ENCODE measurements at regions not wholly inside any gene's neighbourhood (a gene's known extent, or its start where the extent isn't known, plus 50 kb on each side); places are given as distances from the start of the nearest gene placed in this dataset.

DNA sequence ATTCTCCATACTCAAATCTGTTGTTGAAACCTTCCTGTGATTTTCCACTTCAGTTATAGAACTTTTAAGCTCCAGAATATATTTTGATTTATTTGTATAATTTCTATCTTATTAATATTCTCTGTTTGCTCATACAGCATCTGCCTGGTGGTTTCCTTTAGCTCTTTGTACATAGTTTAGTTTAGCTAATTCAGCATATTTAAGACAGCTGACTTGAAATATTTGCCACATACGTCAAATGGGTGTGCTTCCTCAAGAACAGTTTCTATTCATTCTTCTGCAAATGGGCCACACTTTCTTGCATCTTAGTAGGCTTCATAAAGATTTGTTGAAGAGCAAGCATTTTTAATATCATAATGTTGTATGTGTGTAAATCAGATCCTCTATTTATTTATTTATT is 101.8 kb downstream of the MAGEC1 start:
- H3K9me3 ChIP-seq (ENCODE audit: low read length): no peaks in the 10 kb centered on the region
- no peak overlapping the region for H2AFZ ChIP-seq (ENCODE audit: low read depth, low read length)
- H3K27me3 ChIP-seq (ENCODE audit: insufficient read depth, low read depth, low read length): no peaks in the 10 kb centered on the region
- H3K79me2 ChIP-seq (replicated peaks; ENCODE audit: insufficient read depth, low read length): no peaks in the 10 kb centered on the region
- no peak overlapping the region for H3K4me3 ChIP-seq (ENCODE audit: low read length)
- H3K9me2 ChIP-seq (ENCODE audit: insufficient read depth, low read length): no peaks in the 10 kb centered on the region
- H3F3A ChIP-seq (ENCODE audit: insufficient read depth, low read length, poor library complexity, severe bottlenecking): no peaks in the 10 kb centered on the region
- no peaks in the 10 kb centered on the region for H4K20me1 ChIP-seq (ENCODE audit: insufficient read depth)
- H3K36me3 ChIP-seq (ENCODE audit: insufficient read depth, low read length): no peaks in the 10 kb centered on the region
- TF ChIP-seq, protein P1, sequence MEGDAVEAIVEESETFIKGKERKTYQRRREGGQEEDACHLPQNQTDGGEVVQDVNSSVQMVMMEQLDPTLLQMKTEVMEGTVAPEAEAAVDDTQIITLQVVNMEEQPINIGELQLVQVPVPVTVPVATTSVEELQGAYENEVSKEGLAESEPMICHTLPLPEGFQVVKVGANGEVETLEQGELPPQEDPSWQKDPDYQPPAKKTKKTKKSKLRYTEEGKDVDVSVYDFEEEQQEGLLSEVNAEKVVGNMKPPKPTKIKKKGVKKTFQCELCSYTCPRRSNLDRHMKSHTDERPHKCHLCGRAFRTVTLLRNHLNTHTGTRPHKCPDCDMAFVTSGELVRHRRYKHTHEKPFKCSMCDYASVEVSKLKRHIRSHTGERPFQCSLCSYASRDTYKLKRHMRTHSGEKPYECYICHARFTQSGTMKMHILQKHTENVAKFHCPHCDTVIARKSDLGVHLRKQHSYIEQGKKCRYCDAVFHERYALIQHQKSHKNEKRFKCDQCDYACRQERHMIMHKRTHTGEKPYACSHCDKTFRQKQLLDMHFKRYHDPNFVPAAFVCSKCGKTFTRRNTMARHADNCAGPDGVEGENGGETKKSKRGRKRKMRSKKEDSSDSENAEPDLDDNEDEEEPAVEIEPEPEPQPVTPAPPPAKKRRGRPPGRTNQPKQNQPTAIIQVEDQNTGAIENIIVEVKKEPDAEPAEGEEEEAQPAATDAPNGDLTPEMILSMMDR (IDR thresholded peaks at IDR 0.05; ENCODE audit: poor library complexity, severe bottlenecking): no peak
- TF ChIP-seq POLR2AphosphoS5 (IDR thresholded peaks at IDR 0.05) (no peak), EZH2 (IDR thresholded peaks at IDR 0.05; ENCODE audit: borderline replicate concordance, insufficient read depth, low read length, poor library complexity, severe bottlenecking) (no peak), TAF1 (IDR thresholded peaks at IDR 0.05; ENCODE audit: low read depth) (no peak), MXI1 (conservative IDR thresholded peaks at IDR 0.05; ENCODE audit: poor library complexity, severe bottlenecking) (no peak), SMC3 (conservative IDR thresholded peaks at IDR 0.05; ENCODE audit: poor library complexity) (no peak), EP300 (conservative IDR thresholded peaks at IDR 0.05; ENCODE audit: poor library complexity, severe bottlenecking) (no peak), RAD21 (conservative IDR thresholded peaks at IDR 0.05) (no peak)
- TF ChIP-seq, protein P2, sequence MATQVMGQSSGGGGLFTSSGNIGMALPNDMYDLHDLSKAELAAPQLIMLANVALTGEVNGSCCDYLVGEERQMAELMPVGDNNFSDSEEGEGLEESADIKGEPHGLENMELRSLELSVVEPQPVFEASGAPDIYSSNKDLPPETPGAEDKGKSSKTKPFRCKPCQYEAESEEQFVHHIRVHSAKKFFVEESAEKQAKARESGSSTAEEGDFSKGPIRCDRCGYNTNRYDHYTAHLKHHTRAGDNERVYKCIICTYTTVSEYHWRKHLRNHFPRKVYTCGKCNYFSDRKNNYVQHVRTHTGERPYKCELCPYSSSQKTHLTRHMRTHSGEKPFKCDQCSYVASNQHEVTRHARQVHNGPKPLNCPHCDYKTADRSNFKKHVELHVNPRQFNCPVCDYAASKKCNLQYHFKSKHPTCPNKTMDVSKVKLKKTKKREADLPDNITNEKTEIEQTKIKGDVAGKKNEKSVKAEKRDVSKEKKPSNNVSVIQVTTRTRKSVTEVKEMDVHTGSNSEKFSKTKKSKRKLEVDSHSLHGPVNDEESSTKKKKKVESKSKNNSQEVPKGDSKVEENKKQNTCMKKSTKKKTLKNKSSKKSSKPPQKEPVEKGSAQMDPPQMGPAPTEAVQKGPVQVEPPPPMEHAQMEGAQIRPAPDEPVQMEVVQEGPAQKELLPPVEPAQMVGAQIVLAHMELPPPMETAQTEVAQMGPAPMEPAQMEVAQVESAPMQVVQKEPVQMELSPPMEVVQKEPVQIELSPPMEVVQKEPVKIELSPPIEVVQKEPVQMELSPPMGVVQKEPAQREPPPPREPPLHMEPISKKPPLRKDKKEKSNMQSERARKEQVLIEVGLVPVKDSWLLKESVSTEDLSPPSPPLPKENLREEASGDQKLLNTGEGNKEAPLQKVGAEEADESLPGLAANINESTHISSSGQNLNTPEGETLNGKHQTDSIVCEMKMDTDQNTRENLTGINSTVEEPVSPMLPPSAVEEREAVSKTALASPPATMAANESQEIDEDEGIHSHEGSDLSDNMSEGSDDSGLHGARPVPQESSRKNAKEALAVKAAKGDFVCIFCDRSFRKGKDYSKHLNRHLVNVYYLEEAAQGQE (IDR thresholded peaks at IDR 0.05; ENCODE audit: borderline replicate concordance): no peak
- no peak overlapping the region for H3K27ac ChIP-seq (ENCODE audit: low read length)
- H3K9ac ChIP-seq (ENCODE audit: low read length): no peak overlapping the region
- no peak overlapping the region for H3K4me2 ChIP-seq (ENCODE audit: low read length)

DNA sequence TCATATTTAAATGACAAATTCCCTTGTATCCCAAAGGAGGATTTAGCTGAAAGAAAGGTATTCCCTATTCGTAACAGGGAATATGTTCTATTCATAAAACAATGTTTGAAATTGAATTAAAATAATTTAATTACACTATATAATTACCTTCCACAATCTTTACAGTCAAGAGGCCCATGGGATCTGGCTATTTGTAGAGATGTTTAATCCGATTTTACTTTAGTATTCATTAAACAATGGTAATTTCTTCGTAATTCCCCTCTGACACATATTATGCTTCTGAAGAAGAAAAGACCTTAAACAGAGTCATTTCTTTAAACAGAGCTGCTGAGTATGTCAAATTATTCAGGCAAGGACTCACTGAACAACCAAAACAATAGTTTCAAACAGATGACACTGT is 98.8 kb downstream of the MAGEC1 start:
- Histone ChIP-seq H3K27ac (ENCODE audit: low read length) (no peak overlapping the region), H3K27me3 (ENCODE audit: insufficient read depth, low read depth, low read length) (no peaks in the 10 kb centered on the region), H3F3A (ENCODE audit: insufficient read depth, low read length, poor library complexity, severe bottlenecking) (no peaks in the 10 kb centered on the region), H3K9me2 (ENCODE audit: insufficient read depth, low read length) (no peaks in the 10 kb centered on the region), H3K4me3 (ENCODE audit: low read length) (no peak overlapping the region), H3K4me2 (ENCODE audit: low read length) (no peak overlapping the region), H3K36me3 (ENCODE audit: insufficient read depth, low read length) (no peaks in the 10 kb centered on the region), H3K9ac (ENCODE audit: low read length) (no peak overlapping the region), H2AFZ (ENCODE audit: low read depth, low read length) (no peak overlapping the region), H3K9me3 (ENCODE audit: low read length) (no peaks in the 10 kb centered on the region), H3K79me2 (replicated peaks; ENCODE audit: insufficient read depth, low read length) (no peaks in the 10 kb centered on the region), H4K20me1 (ENCODE audit: insufficient read depth) (no peaks in the 10 kb centered on the region)
- TF ChIP-seq MXI1 (conservative IDR thresholded peaks at IDR 0.05; ENCODE audit: poor library complexity, severe bottlenecking) (no peak), POLR2AphosphoS5 (IDR thresholded peaks at IDR 0.05) (no peak), EZH2 (IDR thresholded peaks at IDR 0.05; ENCODE audit: borderline replicate concordance, insufficient read depth, low read length, poor library complexity, severe bottlenecking) (no peak), TAF1 (IDR thresholded peaks at IDR 0.05; ENCODE audit: low read depth) (no peak), RAD21 (conservative IDR thresholded peaks at IDR 0.05) (no peak), SMC3 (conservative IDR thresholded peaks at IDR 0.05; ENCODE audit: poor library complexity) (no peak), EP300 (conservative IDR thresholded peaks at IDR 0.05; ENCODE audit: poor library complexity, severe bottlenecking) (no peak)
- TF ChIP-seq, protein P2 (IDR thresholded peaks at IDR 0.05; ENCODE audit: borderline replicate concordance): no peak
- TF ChIP-seq, protein P1 (IDR thresholded peaks at IDR 0.05; ENCODE audit: poor library complexity, severe bottlenecking): no peak
